HT-29 (cell line): ENCODE measurements at regions not wholly inside any gene's neighbourhood (a gene's known extent, or its start where the extent isn't known, plus 50 kb on each side); places are given as distances from the start of the nearest gene placed in this dataset.
A peak's percentile ranks its signal among the peaks of the same experiment; 100 is the strongest.
"Not testable (repeated sequence)": the region's sequence is repeated elsewhere in the genome, so short reads cannot be mapped to it uniquely, and the experiment has no call there.

Experiments used
- DNase-seq: peaks from one replicate; pipeline ENCODE4 v3.0.0-alpha.2; 2015; ENCODE audit warnings: low spot score

DNA sequence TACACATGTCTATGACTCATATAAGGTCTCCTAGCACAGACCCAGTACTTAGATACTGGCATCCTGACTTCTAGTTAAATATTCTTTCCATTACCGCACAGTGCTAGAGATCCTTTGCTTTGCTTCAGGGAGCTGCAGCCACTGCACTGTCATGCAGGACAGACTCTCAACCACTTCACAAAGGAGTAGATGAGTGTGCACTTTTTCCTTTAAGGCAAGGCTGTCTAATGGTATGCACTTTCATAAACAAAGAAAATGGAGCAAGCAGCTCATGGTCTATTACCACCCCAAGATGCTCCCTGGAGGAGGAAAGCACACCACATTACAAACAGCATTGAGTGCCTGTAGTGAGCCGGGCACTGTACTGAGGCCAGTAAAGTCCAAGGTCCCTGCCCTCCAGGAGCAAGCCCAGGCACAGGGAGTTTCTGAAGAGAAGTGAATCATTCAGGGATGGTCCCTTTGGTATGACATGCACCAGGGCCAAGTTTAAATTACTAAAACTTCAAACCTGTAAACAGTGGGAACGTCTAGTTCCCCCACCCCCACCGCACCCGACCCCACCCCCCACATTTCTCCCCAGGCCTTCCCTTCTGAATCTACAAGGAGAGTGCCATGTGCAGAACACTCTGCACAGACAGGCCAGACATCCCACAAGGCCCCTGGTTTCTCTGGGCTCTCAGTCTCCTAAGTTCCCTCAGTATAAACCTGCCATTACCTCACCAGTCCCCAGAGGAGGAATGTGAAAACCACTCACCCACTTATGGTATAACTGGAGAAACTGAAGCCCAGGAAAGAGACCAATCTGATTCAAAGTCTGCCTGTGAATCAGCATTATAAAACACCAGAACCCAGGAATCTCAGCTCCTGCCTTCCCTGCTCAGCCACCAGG lies 107.8 kb upstream of the BCL6 start:
- no peak for DNase-seq

DNA sequence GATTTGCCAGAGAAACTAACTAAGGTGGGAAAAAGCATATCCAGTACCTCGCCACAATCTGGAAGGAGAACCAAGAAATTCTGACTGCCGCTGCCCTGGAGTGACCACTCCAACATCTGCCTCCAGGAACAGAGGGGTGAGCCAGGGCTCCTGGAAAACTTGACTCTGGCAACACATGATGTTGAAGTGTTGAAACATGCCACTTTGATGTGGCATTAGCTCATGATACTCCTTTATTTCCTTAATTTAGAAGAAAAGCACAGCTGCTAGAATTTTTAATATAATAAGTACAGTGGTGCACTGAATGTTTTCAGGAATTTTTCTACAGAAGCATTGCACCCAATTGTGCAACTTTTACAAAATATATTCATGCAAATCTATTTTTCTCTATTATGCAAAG lies 109.9 kb upstream of the BCL6 start:
- DNase-seq = no peak

GRCh38 chr3:187856555-187856954 lies 111.3 kb upstream of the BCL6 start:
- DNase-seq = no peak

GRCh38 chr3:187858041-187858440 lies 112.8 kb upstream of the BCL6 start:
- no peak for DNase-seq

- DNase-seq = no peak
Observed at GRCh38 chr3:187858711-187859110, 113.4 kb upstream of the BCL6 start.

GRCh38 chr3:187862701-187863277 lies 117.5 kb upstream of the BCL6 start:
- DNase-seq = not testable (repeated sequence)

GRCh38 chr3:187870360-187871203 lies 125.3 kb upstream of the BCL6 start:
- no peak for DNase-seq

GRCh38 chr3:187871204-187871591 lies 125.9 kb upstream of the BCL6 start:
- no peak for DNase-seq

- DNase-seq = no peak
Observed at GRCh38 chr3:187871848-187872247, 126.6 kb upstream of the BCL6 start.

- no peak for DNase-seq
Observed at GRCh38 chr3:187873843-187874242, 128.6 kb upstream of the BCL6 start.

DNA sequence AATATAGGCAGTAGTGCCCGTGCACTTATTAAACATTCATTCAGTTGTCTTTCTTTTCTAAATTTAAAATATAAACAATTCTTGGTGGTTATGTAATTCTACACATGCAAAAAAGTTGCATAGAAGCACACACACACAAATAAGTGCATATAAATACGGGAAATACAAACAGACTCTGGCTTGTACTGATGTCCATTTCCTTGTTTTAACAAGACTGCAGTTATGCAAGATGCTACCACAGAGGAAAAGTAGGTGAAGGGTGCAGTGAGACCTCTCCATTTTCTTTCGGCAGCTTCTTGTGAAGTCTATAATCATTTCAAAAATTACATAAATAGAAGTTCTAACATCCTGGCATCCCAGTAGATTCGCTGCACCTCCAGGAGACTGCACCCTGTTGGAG lies 130.6 kb upstream of the BCL6 start:
- no peak for DNase-seq

GRCh38 chr3:187878772-187879518 lies 133.7 kb upstream of the BCL6 start:
- DNase-seq = peak; percentile 35

DNA sequence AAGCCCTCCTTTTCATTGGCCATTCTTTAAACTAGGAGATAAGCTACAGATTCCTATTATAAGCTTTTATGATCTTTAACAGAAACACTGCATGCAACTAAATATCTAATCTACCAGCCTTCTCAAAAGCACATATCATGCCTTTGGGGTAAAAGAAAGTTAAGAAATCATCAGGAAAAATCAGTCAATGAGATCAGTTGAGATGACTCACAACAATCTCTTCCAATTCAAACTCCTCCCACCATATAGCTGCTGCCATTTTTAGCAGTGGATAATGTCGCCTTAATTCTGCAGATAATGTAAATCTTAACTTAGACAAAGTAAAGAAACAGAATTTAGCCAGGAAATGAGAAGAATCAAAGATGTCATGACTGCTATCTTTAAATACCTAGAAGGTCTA lies 135.2 kb upstream of the BCL6 start:
- DNase-seq = no peak

DNA sequence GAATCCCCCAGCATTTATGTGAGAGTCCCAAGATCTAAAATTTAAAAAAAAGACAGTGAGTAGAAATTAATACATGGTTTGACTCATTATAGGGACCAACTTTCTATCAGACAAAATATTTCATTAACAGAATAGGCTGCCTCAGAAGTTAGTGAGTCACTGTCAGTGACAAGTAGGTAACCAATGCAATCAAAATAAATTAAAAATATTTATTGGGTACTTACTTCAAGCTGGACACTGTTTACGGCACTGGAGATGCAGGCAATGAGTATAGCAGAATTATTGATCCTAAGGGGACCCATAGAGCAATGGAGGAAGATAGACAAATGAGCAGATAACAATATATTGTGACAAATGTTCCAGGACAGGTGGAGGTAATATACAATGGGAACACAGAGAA lies 135.6 kb upstream of the BCL6 start:
- no peak for DNase-seq

DNA sequence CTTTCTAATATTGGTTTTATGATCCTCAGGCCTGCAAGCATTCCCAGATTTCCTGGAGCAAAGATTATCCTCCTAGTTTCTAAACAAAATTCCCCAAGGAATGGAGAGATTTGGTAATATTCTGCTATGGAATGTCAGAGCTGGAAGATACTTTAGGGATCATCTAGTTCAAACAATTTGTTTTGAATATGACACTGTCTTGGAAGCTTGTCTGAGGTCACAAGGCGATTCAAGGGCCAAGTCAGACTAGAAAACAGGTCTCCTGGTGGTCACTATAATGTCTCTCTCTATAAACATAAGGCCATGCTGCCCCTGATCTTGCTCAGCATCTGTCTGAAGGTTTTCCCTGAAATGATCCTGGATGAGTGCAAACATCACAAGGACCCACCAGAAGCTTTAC lies 143.4 kb upstream of the BCL6 start:
- DNase-seq = no peak

GRCh38 chr3:187889106-187889505 lies 143.8 kb upstream of the BCL6 start:
- no peak for DNase-seq

DNA sequence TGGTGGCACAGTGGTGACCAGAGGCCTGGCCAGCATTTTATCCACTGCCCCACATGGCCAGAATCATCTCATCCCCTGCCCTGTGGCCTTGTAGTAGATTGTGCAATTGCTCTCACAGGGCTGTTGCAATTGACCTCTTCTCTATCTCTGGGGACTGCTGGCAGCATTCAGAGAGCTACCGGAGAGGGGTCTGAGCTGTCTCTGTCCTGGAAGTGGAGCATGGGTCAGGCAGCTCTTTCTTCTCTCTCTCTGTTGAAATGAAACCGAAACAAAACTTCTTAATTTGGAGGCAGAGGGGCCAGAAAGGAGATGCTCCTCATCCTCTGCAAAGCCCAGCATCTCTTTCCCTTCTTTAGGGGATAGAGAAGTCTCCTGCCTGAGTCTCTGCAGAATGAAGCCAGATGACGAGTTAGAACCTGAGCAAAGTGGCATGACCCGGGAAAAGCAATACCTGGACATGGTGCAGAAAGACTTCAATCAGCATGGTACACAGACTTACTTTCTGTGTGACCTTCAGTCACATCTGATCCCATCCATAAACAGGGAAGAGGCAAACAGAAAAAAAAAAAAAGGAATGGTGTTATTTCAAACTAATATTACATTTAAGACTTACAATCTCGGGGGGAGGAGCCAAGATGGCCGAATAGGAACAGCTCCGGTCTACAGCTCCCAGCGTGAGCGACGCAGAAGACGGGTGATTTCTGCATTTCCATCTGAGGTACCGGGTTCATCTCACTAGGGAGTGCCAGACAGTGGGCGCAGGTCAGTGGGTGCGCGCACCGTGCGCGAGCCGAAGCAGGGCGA lies 144.5 kb upstream of the BCL6 start:
- no peak for DNase-seq

GRCh38 chr3:187890405-187890752 lies 145.1 kb upstream of the BCL6 start:
- not testable (repeated sequence) for DNase-seq

- no peak for DNase-seq
Observed at GRCh38 chr3:187896646-187897045, 151.4 kb upstream of the BCL6 start.

- DNase-seq = no peak
Observed at GRCh38 chr3:187899246-187899645, 154.0 kb upstream of the BCL6 start.
